Neural progenitor cell (in vitro differentiated cells): ENCODE measurements at regions not wholly inside any gene's neighbourhood (a gene's known extent, or its start where the extent isn't known, plus 50 kb on each side); places are given as distances from the start of the nearest gene placed in this dataset.

Experiments used
- EZH2 ChIP-seq: fragments of 200-600 bp; sonication (generic); IDR thresholded peaks from 2 replicates; pipeline ENCODE4 v1.6.1; 2017; ENCODE audit warnings: antibody characterized with exemption, mild to moderate bottlenecking, moderate library complexity
- EZH2phosphoT487 ChIP-seq: fragments of 200-600 bp; sonication (generic); IDR thresholded peaks from 2 replicates; pipeline ENCODE4 v1.6.1; 2017; ENCODE audit warnings: antibody characterized with exemption
- TF ChIP-seq, protein P1 (sequence below): fragments of 200-600 bp; sonication (generic); IDR thresholded peaks from 2 replicates; pipeline ENCODE4 v1.5.1; 2017; ENCODE audit warnings: antibody characterized with exemption, mild to moderate bottlenecking

GRCh38 chr22:48779211-48779643, 1048.4 kb downstream of the BRD1 start:
- TF ChIP-seq EZH2phosphoT487 (no peak), EZH2 (no peak)
- TF ChIP-seq, protein P1, sequence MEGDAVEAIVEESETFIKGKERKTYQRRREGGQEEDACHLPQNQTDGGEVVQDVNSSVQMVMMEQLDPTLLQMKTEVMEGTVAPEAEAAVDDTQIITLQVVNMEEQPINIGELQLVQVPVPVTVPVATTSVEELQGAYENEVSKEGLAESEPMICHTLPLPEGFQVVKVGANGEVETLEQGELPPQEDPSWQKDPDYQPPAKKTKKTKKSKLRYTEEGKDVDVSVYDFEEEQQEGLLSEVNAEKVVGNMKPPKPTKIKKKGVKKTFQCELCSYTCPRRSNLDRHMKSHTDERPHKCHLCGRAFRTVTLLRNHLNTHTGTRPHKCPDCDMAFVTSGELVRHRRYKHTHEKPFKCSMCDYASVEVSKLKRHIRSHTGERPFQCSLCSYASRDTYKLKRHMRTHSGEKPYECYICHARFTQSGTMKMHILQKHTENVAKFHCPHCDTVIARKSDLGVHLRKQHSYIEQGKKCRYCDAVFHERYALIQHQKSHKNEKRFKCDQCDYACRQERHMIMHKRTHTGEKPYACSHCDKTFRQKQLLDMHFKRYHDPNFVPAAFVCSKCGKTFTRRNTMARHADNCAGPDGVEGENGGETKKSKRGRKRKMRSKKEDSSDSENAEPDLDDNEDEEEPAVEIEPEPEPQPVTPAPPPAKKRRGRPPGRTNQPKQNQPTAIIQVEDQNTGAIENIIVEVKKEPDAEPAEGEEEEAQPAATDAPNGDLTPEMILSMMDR = no peak
